ENCODE measurements at regions not wholly inside any gene's neighbourhood (a gene's known extent, or its start where the extent isn't known, plus 50 kb on each side); places are given as distances from the start of the nearest gene placed in this dataset.

DNA sequence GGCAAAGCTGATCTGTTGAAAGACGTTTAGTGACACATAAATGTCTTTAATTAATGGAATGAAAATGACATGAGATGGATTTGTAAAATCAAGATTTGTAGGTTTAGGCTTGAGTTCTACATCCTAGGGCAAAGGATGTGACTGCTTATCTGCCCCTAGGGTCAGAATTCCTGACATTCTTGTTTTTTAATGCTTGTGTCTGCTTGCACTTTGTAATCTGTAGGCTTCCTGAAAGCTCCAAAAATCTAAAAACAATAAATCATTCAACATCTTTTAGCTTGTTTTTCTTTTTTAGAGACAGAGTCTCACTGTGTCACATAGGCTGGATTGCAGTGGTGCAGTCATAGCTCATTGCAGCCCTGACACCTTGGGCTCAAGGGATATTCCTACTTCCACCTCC lies 107.9 kb upstream of the MLIP start:
- no peak for DNase-seq
- in situ Hi-C loops (cut with MboI; ENCODE audit: low pct_unique_long_range_greater_than_20kb, low sequenced_read_pairs), result no loop called here

DNA sequence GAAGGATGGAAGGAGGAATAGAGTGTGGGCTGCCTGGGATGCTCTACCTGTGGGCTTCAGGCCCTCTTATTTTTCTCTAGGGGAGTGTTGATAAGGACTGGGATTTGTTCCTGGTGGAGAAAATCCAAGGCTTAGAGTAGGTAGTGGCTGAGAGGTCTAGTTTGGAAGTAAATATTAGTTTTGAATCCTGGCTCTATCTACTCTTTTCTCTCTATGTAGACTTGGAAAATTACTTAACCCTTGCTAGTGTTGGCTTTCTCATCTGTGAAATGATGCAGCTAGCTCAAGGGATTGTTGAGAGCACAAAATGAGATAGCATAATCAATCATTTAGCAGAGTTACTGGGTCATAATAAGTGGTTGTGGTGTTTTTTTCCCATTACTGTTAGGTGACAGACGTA lies 102.7 kb upstream of the MLIP start:
- no peak for DNase-seq
- in situ Hi-C loops (cut with MboI; ENCODE audit: low pct_unique_long_range_greater_than_20kb, low sequenced_read_pairs), result no loop called here

DNA sequence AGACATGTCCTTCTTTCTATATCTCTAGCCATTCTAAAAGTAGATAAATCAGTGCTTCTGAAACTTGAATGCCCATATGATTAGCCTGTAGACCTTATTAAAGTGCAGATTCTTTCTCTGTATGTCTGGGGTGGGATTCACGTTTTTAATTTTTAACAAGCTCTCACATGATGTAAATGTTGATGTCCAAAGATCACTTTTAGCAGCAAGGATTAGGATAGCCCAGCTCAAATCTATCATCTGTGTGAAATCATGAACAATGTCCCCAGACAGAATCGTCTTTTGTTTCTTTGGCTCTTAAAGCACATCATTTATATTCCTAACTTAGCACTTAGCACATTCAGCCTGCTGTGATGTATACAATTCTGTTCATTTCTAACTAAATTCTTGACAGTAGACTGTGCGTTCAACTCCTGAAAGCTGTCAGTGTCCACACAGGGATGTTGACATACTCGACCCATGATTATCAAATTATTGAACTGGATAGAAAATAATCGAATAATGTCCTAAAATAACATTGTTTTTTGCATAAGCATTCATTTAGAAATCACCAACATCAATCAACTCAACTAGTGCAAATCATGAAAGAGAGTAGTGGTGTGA lies 102.1 kb upstream of the MLIP start:
- no peak for DNase-seq
- in situ Hi-C loops (cut with MboI; ENCODE audit: low pct_unique_long_range_greater_than_20kb, low sequenced_read_pairs), result no loop called here

DNA sequence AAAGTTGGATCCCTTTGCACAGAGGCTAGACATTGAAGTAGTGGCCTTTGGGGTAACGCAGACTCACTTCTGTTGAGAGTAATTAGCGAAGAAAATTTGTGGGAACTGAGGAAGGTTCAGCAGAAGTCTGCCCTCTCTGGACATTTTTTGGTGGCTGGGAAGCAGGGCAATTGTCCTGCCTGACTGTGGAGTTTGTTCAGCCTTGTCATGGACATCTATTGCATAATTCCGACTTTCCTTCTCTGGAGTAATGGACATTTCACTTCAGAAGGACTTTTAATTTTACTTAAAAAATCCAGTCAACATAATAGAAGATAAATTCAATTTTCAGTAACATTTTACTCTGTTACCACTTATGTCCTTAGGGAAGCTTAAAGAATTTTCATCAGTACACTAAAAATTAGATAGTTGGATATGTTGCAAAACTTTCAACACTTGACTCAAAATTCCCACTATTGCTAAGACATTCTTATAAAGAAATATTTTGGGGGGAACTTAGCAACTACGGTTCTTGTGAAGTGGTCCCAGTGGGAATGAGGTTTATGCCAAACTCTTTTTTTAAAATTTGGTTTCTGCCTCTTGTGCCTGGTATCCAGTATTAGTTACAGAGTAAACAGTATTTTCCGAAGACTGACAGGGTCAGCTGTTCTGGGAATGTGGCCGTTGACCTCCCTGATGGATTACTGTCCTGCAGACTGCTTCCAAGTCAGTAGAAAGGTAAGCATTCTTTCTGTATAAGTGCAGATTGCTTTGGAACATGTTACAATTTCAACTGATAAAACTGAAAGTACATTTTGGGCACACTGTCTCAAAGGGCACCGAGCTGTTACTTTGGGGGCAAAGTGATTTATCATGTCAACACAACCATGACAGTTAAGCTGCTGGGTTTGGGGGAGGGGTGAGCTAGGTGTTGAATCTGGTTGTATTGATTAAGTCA lies 100.6 kb upstream of the MLIP start:
- in situ Hi-C loops (cut with MboI; ENCODE audit: low pct_unique_long_range_greater_than_20kb, low sequenced_read_pairs), result no loop called here
- DNase-seq, result no peak

DNA sequence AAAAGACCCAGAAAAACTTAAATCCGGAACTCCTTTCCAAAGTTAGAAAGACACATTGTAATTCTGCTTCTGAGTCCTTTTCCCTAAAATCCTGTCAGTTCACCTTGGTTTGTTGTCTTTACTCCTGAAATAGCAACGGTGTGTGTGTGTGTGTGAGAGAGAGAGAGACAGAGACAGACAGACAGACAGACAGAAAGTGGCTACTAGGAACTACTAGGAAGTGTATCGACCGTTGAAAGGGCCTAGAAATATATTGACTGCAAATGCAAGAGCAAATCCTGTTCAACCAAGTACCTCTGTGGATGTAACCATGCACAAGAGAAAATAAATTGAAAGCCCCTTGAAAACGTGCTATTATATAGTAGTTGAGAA lies 100.0 kb upstream of the MLIP start:
- in situ Hi-C loops (cut with MboI; ENCODE audit: low pct_unique_long_range_greater_than_20kb, low sequenced_read_pairs), result no loop called here
- DNase-seq, result no peak

DNA sequence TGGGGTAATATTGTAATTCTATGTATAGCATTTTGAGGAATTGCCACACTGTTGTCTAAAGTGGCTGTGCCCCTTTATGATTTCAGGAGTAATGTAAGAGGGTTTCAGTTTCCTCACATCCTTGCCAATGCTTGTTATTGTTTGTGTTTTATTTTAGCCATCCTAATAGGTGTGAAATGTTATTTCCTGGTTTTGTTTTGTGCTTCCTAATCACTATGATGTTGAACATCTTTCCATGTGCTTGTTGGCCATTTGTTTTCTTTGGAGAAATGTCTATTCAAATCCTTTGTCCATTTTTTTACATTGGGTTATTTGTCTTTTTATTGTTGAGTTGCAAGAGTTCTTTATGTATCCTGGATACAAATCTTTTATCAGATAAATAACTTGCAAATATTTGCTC lies 97.3 kb upstream of the MLIP start:
- in situ Hi-C loops (cut with MboI; ENCODE audit: low pct_unique_long_range_greater_than_20kb, low sequenced_read_pairs), result no loop called here
- no peak for DNase-seq

DNA sequence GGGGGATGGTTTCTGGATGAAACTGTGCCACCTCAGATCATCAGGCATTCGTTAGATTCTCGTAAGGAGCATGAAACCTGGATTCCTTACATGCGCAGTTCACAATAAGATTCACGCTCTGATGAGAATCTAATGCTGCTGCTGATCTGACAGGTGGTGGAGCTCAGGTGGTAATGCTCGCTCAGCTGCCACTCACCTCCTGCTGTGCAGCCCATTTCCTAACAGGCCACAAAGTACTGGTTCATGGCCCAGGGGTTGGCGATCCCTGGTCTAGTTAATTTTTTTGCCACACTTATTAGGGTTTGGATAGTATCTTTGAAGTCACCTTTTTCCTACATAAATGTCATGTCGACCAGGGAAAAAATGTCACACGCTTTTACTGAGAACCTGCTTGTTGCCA lies 96.8 kb upstream of the MLIP start:
- DNase-seq, result no peak
- in situ Hi-C loops (cut with MboI; ENCODE audit: low pct_unique_long_range_greater_than_20kb, low sequenced_read_pairs), result no loop called here

DNA sequence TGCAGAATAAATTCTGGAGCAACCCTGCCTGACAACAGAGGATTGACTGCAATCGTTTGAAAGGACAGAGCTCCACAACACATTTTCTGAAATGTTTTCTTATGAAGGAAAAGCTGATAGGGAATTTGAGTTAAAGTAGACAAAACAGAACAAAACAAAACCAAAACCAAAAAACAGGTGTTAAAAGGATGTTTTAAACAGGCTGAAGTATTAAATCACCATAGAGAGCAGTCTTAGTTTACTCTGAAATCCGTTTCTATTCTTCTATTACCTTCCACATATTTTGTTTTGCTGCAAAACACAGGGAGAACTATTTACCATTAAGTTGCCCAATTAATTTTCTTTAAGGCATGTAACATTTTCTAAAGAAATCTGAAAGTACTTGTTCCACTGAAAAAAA lies 93.4 kb upstream of the MLIP start:
- DNase-seq, result no peak
- in situ Hi-C loops (cut with MboI; ENCODE audit: low pct_unique_long_range_greater_than_20kb, low sequenced_read_pairs), result no loop called here

DNA sequence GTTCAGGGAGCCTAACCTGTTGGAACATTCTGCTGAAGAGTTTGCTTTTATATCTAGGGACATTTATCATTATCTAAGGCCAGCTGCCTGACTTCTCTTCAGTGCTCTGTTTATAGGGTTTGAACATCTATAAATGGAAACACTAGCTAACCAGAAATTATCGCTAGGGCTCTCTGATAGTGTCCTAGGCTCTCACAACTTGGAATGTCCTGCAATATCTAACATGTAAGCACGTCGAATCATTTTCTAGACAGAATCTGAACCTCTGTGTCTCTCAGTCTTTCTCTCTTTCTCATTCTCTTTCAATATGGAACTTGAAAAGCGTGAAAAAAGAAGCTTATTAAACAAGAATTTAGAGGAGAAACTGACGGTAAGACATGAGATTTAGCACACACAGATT lies 92.5 kb upstream of the MLIP start:
- in situ Hi-C loops (cut with MboI; ENCODE audit: low pct_unique_long_range_greater_than_20kb, low sequenced_read_pairs), result no loop called here
- DNase-seq, result no peak

DNA sequence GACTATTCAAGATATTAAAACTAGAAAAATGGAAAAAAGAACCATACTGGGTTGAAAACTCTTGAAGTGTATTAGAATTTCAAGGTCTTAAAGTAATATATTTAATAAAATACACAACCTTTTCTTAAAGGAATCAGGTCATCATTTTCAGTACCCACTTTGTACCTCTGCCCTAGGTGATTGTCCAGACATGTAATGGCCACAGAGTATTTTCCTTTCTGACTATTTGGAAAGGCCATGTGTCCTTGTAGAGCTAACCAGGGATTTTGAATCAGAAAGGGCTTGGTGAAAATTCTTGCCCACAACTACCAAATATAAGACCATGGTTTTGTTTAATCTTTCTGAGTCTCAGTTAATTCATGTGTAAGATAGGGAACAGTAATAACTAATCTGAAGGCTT lies 91.4 kb upstream of the MLIP start:
- no peak for DNase-seq
- in situ Hi-C loops (cut with MboI; ENCODE audit: low pct_unique_long_range_greater_than_20kb, low sequenced_read_pairs), result no loop called here

DNA sequence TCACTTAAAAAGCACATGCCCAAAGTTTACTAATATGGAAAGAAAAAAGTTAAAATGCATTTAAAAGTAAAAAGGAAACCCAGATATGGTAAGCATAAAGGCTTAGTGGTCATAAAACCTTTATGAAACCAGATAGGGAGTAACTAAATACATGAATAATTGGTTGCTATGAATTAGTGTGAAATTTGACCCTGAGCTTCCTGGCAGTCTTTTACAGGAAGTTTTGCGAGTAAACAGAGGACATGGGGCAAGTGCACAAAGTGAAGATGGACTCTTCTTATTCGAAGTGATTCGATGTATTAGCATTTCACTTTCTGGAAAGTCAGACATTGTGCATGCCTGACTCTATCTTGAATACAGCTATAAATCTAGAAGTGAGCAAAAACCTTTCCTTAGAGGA lies 90.9 kb upstream of the MLIP start:
- no peak for DNase-seq
- in situ Hi-C loops (cut with MboI; ENCODE audit: low pct_unique_long_range_greater_than_20kb, low sequenced_read_pairs), result no loop called here

DNA sequence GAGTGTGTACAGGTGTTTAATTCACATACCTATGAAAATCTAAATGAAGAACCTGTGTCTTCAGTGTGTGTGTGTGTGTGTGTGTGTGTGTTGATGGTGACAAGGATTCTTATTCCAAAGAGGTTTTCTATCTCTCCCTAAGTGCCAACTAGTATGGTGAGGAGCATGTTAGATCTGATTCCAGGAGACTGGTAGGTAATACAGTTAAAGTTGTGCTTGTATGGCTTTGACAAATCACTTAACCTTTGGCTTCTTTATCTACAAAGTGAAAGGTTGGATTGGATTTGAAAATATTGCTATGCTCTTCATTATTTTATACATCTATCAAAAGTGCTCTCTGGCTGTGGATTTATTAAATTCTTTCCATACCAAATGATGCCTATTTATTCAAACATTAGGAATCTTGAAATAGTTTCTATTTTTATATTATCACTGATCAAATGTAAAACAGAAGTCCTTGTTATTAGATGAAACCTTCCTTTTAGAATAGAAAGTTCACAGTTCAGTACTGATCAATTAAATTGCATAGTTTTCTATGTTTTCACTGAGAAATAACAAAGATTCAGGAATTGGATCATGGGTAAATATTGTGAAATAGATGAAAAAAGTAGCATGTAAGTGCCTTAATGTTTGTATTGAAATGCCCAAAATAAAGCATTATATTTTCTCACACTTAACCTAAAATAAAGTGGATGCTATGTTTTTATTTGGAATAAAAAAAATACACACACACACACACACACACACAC lies 84.4 kb upstream of the MLIP start:
- in situ Hi-C loops (cut with MboI; ENCODE audit: low pct_unique_long_range_greater_than_20kb, low sequenced_read_pairs), result no loop called here

DNA sequence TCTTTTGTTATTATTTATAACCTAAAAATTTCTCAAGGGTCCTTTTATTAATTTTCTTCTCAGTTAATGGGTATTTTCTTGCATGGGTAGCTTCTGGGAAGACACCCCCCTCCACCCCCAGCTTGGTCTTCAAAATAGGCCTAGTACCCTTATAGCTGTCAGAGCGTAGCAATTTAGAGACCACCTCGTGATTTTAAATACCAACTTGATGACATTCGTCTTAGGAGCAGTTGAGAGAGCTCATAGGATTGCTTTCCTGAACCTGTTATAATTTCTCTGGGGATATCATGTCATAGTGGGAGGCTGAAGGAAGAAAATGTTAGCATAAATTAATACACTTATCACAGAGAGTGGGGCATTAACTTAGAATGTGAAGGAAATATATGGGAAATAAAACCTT lies 83.1 kb upstream of the MLIP start:
- DNase-seq, result no peak

More for the DNA sequence above, 84.4 kb upstream of the MLIP start:
- DNase-seq, result no peak

DNA sequence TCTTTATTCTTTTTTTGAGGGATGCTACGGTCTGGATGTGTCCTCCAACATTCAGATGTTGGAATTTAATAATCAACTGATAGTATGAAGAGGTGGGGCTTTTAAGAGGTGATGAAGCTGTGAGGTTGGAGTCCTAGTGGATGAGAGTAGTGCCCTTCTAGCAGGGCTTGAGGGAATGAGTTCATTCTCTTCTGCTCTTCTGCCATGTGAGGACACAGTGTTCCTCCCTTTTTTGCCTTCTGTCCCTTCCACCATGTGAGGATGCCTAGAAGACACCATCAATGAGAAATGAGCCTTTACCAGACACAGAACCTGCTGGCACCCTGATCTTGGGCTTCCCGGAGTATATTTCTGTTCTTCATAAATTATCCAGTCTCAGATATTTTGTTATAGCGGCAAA lies 82.1 kb upstream of the MLIP start:
- DNase-seq, result no peak
- in situ Hi-C loops (cut with MboI; ENCODE audit: low pct_unique_long_range_greater_than_20kb, low sequenced_read_pairs), result no loop called here

More for the DNA sequence above, 83.1 kb upstream of the MLIP start:
- in situ Hi-C loops (cut with MboI; ENCODE audit: low pct_unique_long_range_greater_than_20kb, low sequenced_read_pairs), result no loop called here

DNA sequence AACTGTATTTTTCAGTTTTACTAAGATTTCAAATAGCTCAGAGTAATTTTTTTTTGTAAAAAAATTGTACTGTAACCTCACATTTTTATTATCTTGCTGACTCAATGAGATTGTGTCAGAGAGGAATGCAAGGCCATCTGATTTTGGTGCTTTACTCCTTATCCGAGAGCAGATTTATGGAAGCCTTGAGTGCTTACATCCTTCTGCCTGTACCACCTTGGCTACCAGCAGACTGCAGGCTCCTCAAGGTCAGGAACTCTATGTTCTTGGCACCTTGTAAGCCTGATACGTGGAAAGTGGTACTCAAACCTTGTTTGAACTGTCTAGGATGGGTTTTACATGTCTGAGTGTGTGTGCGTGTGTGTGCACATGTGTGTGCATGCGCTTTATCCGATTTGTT lies 80.1 kb upstream of the MLIP start:
- no peak for DNase-seq
- in situ Hi-C loops (cut with MboI; ENCODE audit: low pct_unique_long_range_greater_than_20kb, low sequenced_read_pairs), result no loop called here

DNA sequence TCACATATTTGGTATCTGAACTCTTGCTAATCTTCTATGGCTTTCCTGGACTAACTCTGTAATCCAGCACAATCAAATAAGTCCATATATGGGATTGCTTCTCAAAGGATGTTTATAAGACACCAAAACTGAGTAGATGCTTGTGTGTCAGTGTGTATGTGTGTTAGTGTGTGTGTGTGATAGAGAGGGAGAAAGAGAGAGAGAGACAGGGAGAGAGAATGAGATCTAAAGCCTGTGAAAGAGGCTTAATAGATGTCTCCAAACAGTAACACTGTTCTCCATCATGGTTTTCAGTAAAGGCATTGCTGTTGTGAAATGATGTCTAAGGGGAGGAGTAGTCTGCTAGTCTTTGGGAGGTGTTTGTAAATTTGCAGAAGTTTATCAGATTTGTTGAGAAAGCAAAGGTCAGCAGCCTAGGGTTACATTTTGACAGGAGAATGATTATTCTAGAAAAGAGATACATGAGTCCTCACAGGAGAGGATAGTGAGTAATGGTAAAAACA lies 73.9 kb upstream of the MLIP start:
- no peak for DNase-seq
- in situ Hi-C loops (cut with MboI; ENCODE audit: low pct_unique_long_range_greater_than_20kb, low sequenced_read_pairs), result no loop called here

DNA sequence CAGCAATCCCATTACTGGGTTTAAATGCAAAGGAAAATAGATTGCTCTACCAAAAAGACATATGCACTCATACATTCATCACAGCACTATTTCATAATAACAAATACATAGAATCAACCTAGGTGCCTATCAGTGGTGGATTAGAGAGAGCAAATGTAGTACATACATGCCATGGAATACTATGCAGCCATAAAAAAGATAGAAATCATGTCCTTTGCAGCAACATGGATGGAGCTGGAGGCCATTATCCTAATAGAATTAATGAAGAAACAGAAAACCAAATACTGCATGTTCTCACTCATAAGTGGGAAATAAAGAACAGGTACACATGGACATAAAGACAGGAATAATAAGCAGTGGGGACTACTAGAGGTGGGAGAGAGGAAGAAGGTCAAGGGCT lies 70.7 kb upstream of the MLIP start:
- no peak for DNase-seq
- in situ Hi-C loops (cut with MboI; ENCODE audit: low pct_unique_long_range_greater_than_20kb, low sequenced_read_pairs), result no loop called here

DNA sequence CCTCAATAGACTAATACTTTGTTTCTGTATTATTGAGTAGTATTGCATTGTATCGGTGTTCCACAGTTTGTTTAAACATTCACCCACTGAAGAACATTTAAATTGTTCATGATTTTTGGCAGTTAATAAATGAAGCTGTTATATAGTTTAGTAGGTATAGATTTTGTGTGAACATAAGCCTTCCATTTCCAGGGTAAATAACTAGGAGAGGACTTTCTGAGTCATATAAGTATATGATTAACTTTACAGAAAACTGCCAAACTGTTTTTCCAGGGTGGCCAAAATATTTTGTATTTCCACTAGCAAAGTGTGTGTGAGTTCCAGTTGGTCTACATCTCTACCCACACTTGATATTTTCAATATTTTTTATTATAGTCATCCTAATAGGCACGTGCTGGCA lies 70.0 kb upstream of the MLIP start:
- no peak for DNase-seq
- in situ Hi-C loops (cut with MboI; ENCODE audit: low pct_unique_long_range_greater_than_20kb, low sequenced_read_pairs), result no loop called here

DNA sequence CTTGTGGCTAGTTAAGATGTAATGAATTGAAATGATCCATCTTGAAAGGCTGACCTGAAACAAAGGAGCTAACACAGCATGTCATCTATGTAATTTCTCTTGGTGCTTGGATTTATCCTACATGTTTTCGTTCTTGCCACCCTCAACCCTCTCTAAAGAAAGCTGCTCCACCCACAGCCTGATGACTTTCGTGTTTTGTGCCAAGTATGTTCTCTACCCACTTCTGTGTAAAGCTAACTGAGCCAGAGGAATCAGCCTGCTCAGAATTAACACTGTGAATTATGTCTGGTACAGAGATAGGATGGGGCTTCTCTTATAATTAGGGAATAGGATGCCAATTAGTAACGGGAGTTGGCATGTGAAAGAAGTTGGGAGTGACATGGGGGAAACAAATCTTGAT lies 67.9 kb upstream of the MLIP start:
- no peak for DNase-seq
- in situ Hi-C loops (cut with MboI; ENCODE audit: low pct_unique_long_range_greater_than_20kb, low sequenced_read_pairs), result no loop called here

DNA sequence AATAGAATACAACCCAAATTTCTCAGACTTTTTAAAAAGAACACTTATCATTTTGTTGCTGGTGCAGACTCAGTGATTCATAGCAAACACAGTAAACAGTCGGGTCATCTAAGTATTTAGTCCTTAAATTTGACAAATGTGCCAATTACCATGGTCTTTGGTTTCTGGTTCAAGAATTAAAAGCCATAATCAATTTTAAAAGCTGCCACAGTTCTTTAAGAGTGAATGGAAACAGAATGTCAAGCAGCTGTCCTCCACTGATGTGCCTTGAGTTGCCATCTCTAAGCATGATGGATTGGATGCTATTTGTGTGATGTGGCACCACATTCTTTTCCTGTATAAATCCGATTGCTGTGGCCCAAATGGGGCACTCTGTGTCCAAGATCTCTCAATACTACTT lies 67.2 kb upstream of the MLIP start:
- in situ Hi-C loops (cut with MboI; ENCODE audit: low pct_unique_long_range_greater_than_20kb, low sequenced_read_pairs), result no loop called here

More for the DNA sequence above, 67.2 kb upstream of the MLIP start:
- DNase-seq, result no peak
